ENCODE measurements at regions not wholly inside any gene's neighbourhood (a gene's known extent, or its start where the extent isn't known, plus 50 kb on each side); places are given as distances from the start of the nearest gene placed in this dataset.

- Histone ChIP-seq H3K4me3 (no peak overlapping the region), H3K27me3 (no peaks in the 10 kb centered on the region; the same call in 1 of the 2 replicates), H3K9me3 (no peaks in the 10 kb centered on the region), H3K36me3 (no peaks in the 10 kb centered on the region)
- no peak for DNase-seq
Observed at GRCh38 chr18:50468807-50469206, 91.1 kb upstream of the MAPK4 start.

- DNase-seq, result no peak
- Histone ChIP-seq H3K36me3 (no peaks in the 10 kb centered on the region), H3K4me3 (no peak overlapping the region), H3K27me3 (no peaks in the 10 kb centered on the region; the same call in 1 of the 2 replicates), H3K9me3 (no peaks in the 10 kb centered on the region)
Observed at GRCh38 chr18:50469380-50469781, 90.5 kb upstream of the MAPK4 start.

- no peaks in the 10 kb centered on the region for H3K9me3 ChIP-seq
- no peak for DNase-seq
- no peaks in the 10 kb centered on the region; the same call in 1 of the 2 replicates for H3K27me3 ChIP-seq
- no peak overlapping the region for H3K4me3 ChIP-seq
- no peaks in the 10 kb centered on the region for H3K36me3 ChIP-seq
Observed at GRCh38 chr18:50472941-50473340, 86.9 kb upstream of the MAPK4 start.

GRCh38 chr18:50473881-50474280, 86.0 kb upstream of the MAPK4 start:
- no peaks in the 10 kb centered on the region; the same call in 1 of the 2 replicates for H3K27me3 ChIP-seq
- H3K4me3 ChIP-seq, result no peak overlapping the region
- DNase-seq, result no peak
- no peaks in the 10 kb centered on the region for H3K36me3 ChIP-seq
- no peaks in the 10 kb centered on the region for H3K9me3 ChIP-seq

GRCh38 chr18:50475538-50476193, 84.2 kb upstream of the MAPK4 start:
- H3K36me3 ChIP-seq, result no peaks in the 10 kb centered on the region
- no peaks in the 10 kb centered on the region; the same call in 1 of the 2 replicates for H3K27me3 ChIP-seq
- no peak for DNase-seq
- no peaks in the 10 kb centered on the region for H3K9me3 ChIP-seq
- H3K4me3 ChIP-seq, result no peak overlapping the region

- Histone ChIP-seq H3K4me3 (no peak overlapping the region), H3K27me3 (no peaks in the 10 kb centered on the region; the same call in 1 of the 2 replicates), H3K36me3 (no peaks in the 10 kb centered on the region), H3K9me3 (no peaks in the 10 kb centered on the region)
- DNase-seq, result no peak
Observed at GRCh38 chr18:50492097-50492496, 67.8 kb upstream of the MAPK4 start.

GRCh38 chr18:50494569-50494968, 65.3 kb upstream of the MAPK4 start:
- H3K27me3 ChIP-seq, result peaks cover 5% of the 10 kb centered on the region
- no peak for DNase-seq
- H3K4me3 ChIP-seq, result no peak overlapping the region
- H3K36me3 ChIP-seq, result no peaks in the 10 kb centered on the region
- H3K9me3 ChIP-seq, result no peaks in the 10 kb centered on the region

GRCh38 chr18:50506362-50506761, 53.5 kb upstream of the MAPK4 start:
- DNase-seq, result no peak
- Histone ChIP-seq H3K4me3 (no peak overlapping the region), H3K27me3 (peaks cover 2% of the 10 kb centered on the region; the same call in 1 of the 2 replicates)

GRCh38 chr18:50507120-50507590, 52.7 kb upstream of the MAPK4 start:
- no peaks in the 10 kb centered on the region for H3K9me3 ChIP-seq
- DNase-seq, result peak; percentile 30
- H3K4me3 ChIP-seq, result no peak overlapping the region

More at GRCh38 chr18:50506362-50506761, 53.5 kb upstream of the MAPK4 start:
- H3K9me3 ChIP-seq, result no peaks in the 10 kb centered on the region
- no peaks in the 10 kb centered on the region for H3K36me3 ChIP-seq

GRCh38 chr18:50508228-50508627, 51.7 kb upstream of the MAPK4 start:
- Histone ChIP-seq H3K9me3 (no peaks in the 10 kb centered on the region), H3K4me3 (no peak overlapping the region), H3K27me3 (no peaks in the 10 kb centered on the region; the same call in 1 of the 2 replicates), H3K36me3 (no peaks in the 10 kb centered on the region)
- no peak for DNase-seq

More at GRCh38 chr18:50507120-50507590, 52.7 kb upstream of the MAPK4 start:
- H3K36me3 ChIP-seq, result no peaks in the 10 kb centered on the region
- H3K27me3 ChIP-seq, result no peaks in the 10 kb centered on the region; the same call in 1 of the 2 replicates

GRCh38 chr18:50509012-50509411, 50.9 kb upstream of the MAPK4 start:
- DNase-seq, result no peak
- Histone ChIP-seq H3K36me3 (no peaks in the 10 kb centered on the region), H3K4me3 (no peak overlapping the region), H3K27me3 (no peaks in the 10 kb centered on the region; the same call in 1 of the 2 replicates), H3K9me3 (no peaks in the 10 kb centered on the region)

Data from MG63 (cell line).